MM.1S (cell line): ENCODE measurements at regions not wholly inside any gene's neighbourhood (a gene's known extent, or its start where the extent isn't known, plus 50 kb on each side); places are given as distances from the start of the nearest gene placed in this dataset.
"Not testable (repeated sequence)": the region's sequence is repeated elsewhere in the genome, so short reads cannot be mapped to it uniquely, and the experiment has no call there.

Experiments
- DNase-seq: peaks from one replicate; pipeline ENCODE4 v3.0.0-alpha.2; 2015
- H2AFZ ChIP-seq: fragments of 300-600 bp; sonication (generic); 2 replicates; pipeline ENCODE4 v1.6.0; 2016; ENCODE audit warnings: antibody characterized with exemption, low read length
- H3F3A ChIP-seq: fragments of 300-600 bp; sonication (generic); 2 replicates; pipeline ENCODE4 v1.6.1; 2016; ENCODE audit warnings: mild to moderate bottlenecking, antibody characterized with exemption, low read length, moderate library complexity, mixed read lengths; ENCODE audit not compliant: insufficient read depth
- H3K27ac ChIP-seq: fragments of 300-600 bp; sonication (generic); 2 replicates; pipeline ENCODE4 v1.5.1; 2016; ENCODE audit warnings: mild to moderate bottlenecking, low read length
- H3K27me3 ChIP-seq: fragments of 300-600 bp; sonication (generic); replicated peaks from 2 replicates; pipeline ENCODE4 v1.6.0; 2016; ENCODE audit warnings: low read length; ENCODE audit not compliant: insufficient read depth
- H3K36me3 ChIP-seq: fragments of 300-600 bp; sonication (generic); replicated peaks from 2 replicates; pipeline ENCODE4 v1.6.1; 2016; ENCODE audit warnings: mild to moderate bottlenecking, low read length, mixed read lengths; ENCODE audit not compliant: insufficient read depth
- H3K4me1 ChIP-seq: fragments of 300-600 bp; sonication (generic); 2 replicates; pipeline ENCODE4 v1.6.1; 2016; ENCODE audit warnings: low read length, mixed read lengths
- H3K4me2 ChIP-seq: fragments of 300-600 bp; sonication (generic); 2 replicates; pipeline ENCODE4 v1.6.0; 2016; ENCODE audit warnings: low read depth, low read length
- H3K4me3 ChIP-seq: fragments of 300-600 bp; sonication (generic); 2 replicates; pipeline ENCODE4 v1.5.1; 2016; ENCODE audit warnings: low read length, mixed read lengths
- H3K79me2 ChIP-seq: fragments of 300-600 bp; sonication (generic); 2 replicates; pipeline ENCODE4 v1.6.1; 2016; ENCODE audit warnings: mixed run types, low read length, mixed read lengths
- H3K9ac ChIP-seq: fragments of 300-600 bp; sonication (generic); 2 replicates; pipeline ENCODE4 v1.6.1; 2016; ENCODE audit warnings: low read length, mixed read lengths
- H3K9me2 ChIP-seq: fragments of 300-600 bp; sonication (generic); replicated peaks from 2 replicates; pipeline ENCODE4 v1.6.1; 2016; ENCODE audit warnings: mild to moderate bottlenecking, low read length, mixed read lengths; ENCODE audit not compliant: insufficient read depth
- H3K9me3 ChIP-seq: fragments of 300-600 bp; sonication (generic); replicated peaks from 2 replicates; pipeline ENCODE4 v1.6.1; 2016; ENCODE audit warnings: mild to moderate bottlenecking, low read length, mixed read lengths; ENCODE audit not compliant: insufficient read depth
- H4K20me1 ChIP-seq: fragments of 300-600 bp; sonication (generic); 2 replicates; pipeline ENCODE4 v1.6.1; 2016; ENCODE audit warnings: mild to moderate bottlenecking, low read length, moderate library complexity, mixed read lengths; ENCODE audit not compliant: insufficient read depth
- CTCF ChIP-seq: fragments of 300-600 bp; sonication (generic); IDR thresholded peaks from 2 replicates; pipeline ENCODE4 v1.5.1; 2016; ENCODE audit warnings: antibody characterized with exemption, low read length, mixed read lengths
- EZH2 ChIP-seq: fragments of 300-600 bp; sonication (generic); optimal IDR thresholded peaks from 2 replicates; pipeline ENCODE3; 2017; ENCODE audit warnings: low read depth, mild to moderate bottlenecking, antibody characterized with exemption, low read length, mixed read lengths
- EZH2phosphoT487 ChIP-seq: fragments of 300-600 bp; sonication (generic); IDR thresholded peaks from 2 replicates; pipeline ENCODE4 v1.6.1; 2018; ENCODE audit warnings: antibody characterized with exemption, low read length

- no peak overlapping the region for H3K4me2 ChIP-seq
- no peaks in the 10 kb centered on the region for H3K9me2 ChIP-seq
- H3K4me3 ChIP-seq: no peak overlapping the region
- no peak overlapping the region for H2AFZ ChIP-seq
- DNase-seq: no peak
- H3K9me3 ChIP-seq: no peaks in the 10 kb centered on the region
- TF ChIP-seq EZH2: no peak
- no peak for TF ChIP-seq EZH2phosphoT487
- no peak for TF ChIP-seq CTCF
- H3K4me1 ChIP-seq: no peaks in the 10 kb centered on the region
- no peaks in the 10 kb centered on the region for H3K27me3 ChIP-seq
- H3K36me3 ChIP-seq: no peaks in the 10 kb centered on the region
- H4K20me1 ChIP-seq: no peaks in the 10 kb centered on the region
- H3K27ac ChIP-seq: no peak overlapping the region
- no peak overlapping the region for H3K9ac ChIP-seq
- H3K79me2 ChIP-seq: no peaks in the 10 kb centered on the region
- no peaks in the 10 kb centered on the region for H3F3A ChIP-seq
These were observed 1156.3 kb upstream of the SEL1L start for GRCh38 chr14:82689948-82690347.

GRCh38 chr14:82691191-82691590 lies 1157.5 kb upstream of the SEL1L start:
- not testable (repeated sequence) for H3F3A ChIP-seq, H3K79me2 ChIP-seq, H3K36me3 ChIP-seq, H3K4me2 ChIP-seq, H3K27ac ChIP-seq, H3K4me3 ChIP-seq, H3K9me3 ChIP-seq, H2AFZ ChIP-seq, H3K9ac ChIP-seq, H3K4me1 ChIP-seq, H4K20me1 ChIP-seq, DNase-seq, H3K27me3 ChIP-seq, H3K9me2 ChIP-seq

GRCh38 chr14:82694820-82695219 lies 1161.2 kb upstream of the SEL1L start:
- TF ChIP-seq CTCF (no peak), EZH2phosphoT487 (no peak), EZH2 (no peak)
- H3K36me3 ChIP-seq: no peaks in the 10 kb centered on the region
- H3K9me2 ChIP-seq: no peaks in the 10 kb centered on the region
- H3F3A ChIP-seq: no peaks in the 10 kb centered on the region
- no peaks in the 10 kb centered on the region for H3K27me3 ChIP-seq
- H3K79me2 ChIP-seq: no peaks in the 10 kb centered on the region
- H2AFZ ChIP-seq: no peak overlapping the region
- H4K20me1 ChIP-seq: no peaks in the 10 kb centered on the region
- H3K9ac ChIP-seq: no peak overlapping the region
- no peak overlapping the region for H3K4me3 ChIP-seq
- no peak overlapping the region for H3K4me2 ChIP-seq
- no peak for DNase-seq
- H3K9me3 ChIP-seq: no peaks in the 10 kb centered on the region
- H3K27ac ChIP-seq: no peak overlapping the region
- H3K4me1 ChIP-seq: no peaks in the 10 kb centered on the region

GRCh38 chr14:82704218-82704617 lies 1170.6 kb upstream of the SEL1L start:
- no peak for DNase-seq
- Histone ChIP-seq H4K20me1 (no peaks in the 10 kb centered on the region), H2AFZ (no peak overlapping the region), H3K9me2 (no peaks in the 10 kb centered on the region), H3K27ac (no peak overlapping the region), H3K79me2 (no peaks in the 10 kb centered on the region), H3K27me3 (no peaks in the 10 kb centered on the region), H3F3A (no peaks in the 10 kb centered on the region), H3K9me3 (no peaks in the 10 kb centered on the region), H3K4me3 (no peak overlapping the region), H3K9ac (no peak overlapping the region), H3K4me2 (no peak overlapping the region), H3K36me3 (no peaks in the 10 kb centered on the region), H3K4me1 (peaks cover 15% of the 10 kb centered on the region; the same call in 1 of the 2 replicates)
- TF ChIP-seq CTCF (no peak), EZH2 (no peak), EZH2phosphoT487 (no peak)
